Fibroblast of lung (primary cell): ENCODE measurements at regions not wholly inside any gene's neighbourhood (a gene's known extent, or its start where the extent isn't known, plus 50 kb on each side); places are given as distances from the start of the nearest gene placed in this dataset.

Source experiments
- EZH2 ChIP-seq: IDR thresholded peaks from 2 replicates; pipeline ENCODE4 v1.5.1; 2012; ENCODE audit warnings: low read length, control low read depth, mild to moderate bottlenecking; ENCODE audit errors: missing control alignments
- TF ChIP-seq, protein P1 (sequence below), 2 donors: IDR thresholded peaks in 1 of 2; conservative IDR thresholded peaks in 1 of 2; 1 replicate in 1 of 2; 2 replicates in 1 of 2; pipeline ENCODE4 v1.5.1; 2011 to 2012; ENCODE audit warnings: low read length in 2 of 2, control low read depth in 1 of 2, inconsistent platforms in 1 of 2, low read depth in 1 of 2, mild to moderate bottlenecking in 1 of 2

DNA sequence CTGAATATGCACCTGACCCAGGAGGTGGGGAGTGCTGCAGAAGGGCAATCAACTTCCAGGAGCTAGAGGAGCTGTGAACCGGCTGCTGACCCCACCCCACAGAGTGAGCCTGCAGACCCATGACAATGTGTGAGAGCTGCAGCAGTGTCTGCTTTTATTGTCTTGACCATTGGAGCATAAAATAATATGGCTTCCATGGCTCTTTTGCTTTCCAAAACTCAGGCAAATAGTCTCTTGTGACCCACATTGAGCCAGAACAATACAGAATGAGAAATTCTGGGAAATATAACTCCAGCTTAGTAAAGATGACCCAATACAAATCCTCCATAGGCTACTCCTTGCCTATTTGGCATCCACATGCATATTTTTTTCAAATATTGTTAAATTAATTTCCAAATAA is 309.6 kb downstream of the PYDC2 start:
- TF ChIP-seq, protein P1, sequence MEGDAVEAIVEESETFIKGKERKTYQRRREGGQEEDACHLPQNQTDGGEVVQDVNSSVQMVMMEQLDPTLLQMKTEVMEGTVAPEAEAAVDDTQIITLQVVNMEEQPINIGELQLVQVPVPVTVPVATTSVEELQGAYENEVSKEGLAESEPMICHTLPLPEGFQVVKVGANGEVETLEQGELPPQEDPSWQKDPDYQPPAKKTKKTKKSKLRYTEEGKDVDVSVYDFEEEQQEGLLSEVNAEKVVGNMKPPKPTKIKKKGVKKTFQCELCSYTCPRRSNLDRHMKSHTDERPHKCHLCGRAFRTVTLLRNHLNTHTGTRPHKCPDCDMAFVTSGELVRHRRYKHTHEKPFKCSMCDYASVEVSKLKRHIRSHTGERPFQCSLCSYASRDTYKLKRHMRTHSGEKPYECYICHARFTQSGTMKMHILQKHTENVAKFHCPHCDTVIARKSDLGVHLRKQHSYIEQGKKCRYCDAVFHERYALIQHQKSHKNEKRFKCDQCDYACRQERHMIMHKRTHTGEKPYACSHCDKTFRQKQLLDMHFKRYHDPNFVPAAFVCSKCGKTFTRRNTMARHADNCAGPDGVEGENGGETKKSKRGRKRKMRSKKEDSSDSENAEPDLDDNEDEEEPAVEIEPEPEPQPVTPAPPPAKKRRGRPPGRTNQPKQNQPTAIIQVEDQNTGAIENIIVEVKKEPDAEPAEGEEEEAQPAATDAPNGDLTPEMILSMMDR (conservative IDR thresholded peaks at IDR 0.05 in 1 of 2, IDR thresholded peaks at IDR 0.05 in 1 of 2; ENCODE audit: low read depth in 1 of 2, low read length in 2 of 2), result no peak
- no peak for TF ChIP-seq EZH2
